Hepatocyte (in vitro differentiated cells): ENCODE measurements at regions not wholly inside any gene's neighbourhood (a gene's known extent, or its start where the extent isn't known, plus 50 kb on each side); places are given as distances from the start of the nearest gene placed in this dataset.

Experiments used
- DNase-seq: peaks from one replicate; pipeline ENCODE4 v3.0.0-alpha.2; 2016; ENCODE audit warnings: low spot score
- H2AFZ ChIP-seq: fragments of 200-600 bp; sonication (generic); 2 replicates; pipeline ENCODE4 v1.6.0; 2016; ENCODE audit warnings: antibody characterized with exemption, mild to moderate bottlenecking
- H3K27ac ChIP-seq: fragments of 200-600 bp; sonication (generic); 2 replicates; pipeline ENCODE4 v1.5.1; 2016; ENCODE audit warnings: mild to moderate bottlenecking
- H3K27me3 ChIP-seq: fragments of 200-600 bp; sonication (generic); 2 replicates; pipeline ENCODE4 v1.6.1; 2016
- H3K36me3 ChIP-seq: fragments of 200-600 bp; sonication (generic); replicated peaks from 2 replicates; pipeline ENCODE4 v1.5.1; 2016; ENCODE audit warnings: low read depth; ENCODE audit not compliant: insufficient read depth
- H3K4me1 ChIP-seq: fragments of 200-600 bp; sonication (generic); 2 replicates; pipeline ENCODE4 v1.5.1; 2016; ENCODE audit warnings: mild to moderate bottlenecking, moderate library complexity; ENCODE audit not compliant: insufficient read depth
- H3K4me2 ChIP-seq: fragments of 200-600 bp; sonication (generic); 2 replicates; pipeline ENCODE4 v1.6.0; 2016
- H3K4me3 ChIP-seq: fragments of 200-600 bp; sonication (generic); 2 replicates; pipeline ENCODE4 v1.5.1; 2016; ENCODE audit warnings: mild to moderate bottlenecking
- H3K79me2 ChIP-seq: fragments of 200-600 bp; sonication (generic); 2 replicates; pipeline ENCODE4 v1.6.0; 2017; ENCODE audit warnings: mild to moderate bottlenecking
- H3K9me2 ChIP-seq: fragments of 200-600 bp; sonication (generic); replicated peaks from 2 replicates; pipeline ENCODE4 v1.6.0; 2017; ENCODE audit warnings: mild to moderate bottlenecking; ENCODE audit not compliant: insufficient read depth
- H3K9me3 ChIP-seq: fragments of 200-600 bp; sonication (generic); 2 replicates; pipeline ENCODE4 v1.5.1; 2016; ENCODE audit warnings: low read depth, mild to moderate bottlenecking
- H4K20me1 ChIP-seq: fragments of 200-600 bp; sonication (generic); 2 replicates; pipeline ENCODE4 v1.6.0; 2016; ENCODE audit warnings: mild to moderate bottlenecking; ENCODE audit not compliant: insufficient read depth, poor library complexity, severe bottlenecking
- EZH2 ChIP-seq: fragments of 200-600 bp; sonication (generic); IDR thresholded peaks from 2 replicates; pipeline ENCODE4 v1.6.1; 2016; ENCODE audit warnings: antibody characterized with exemption, mild to moderate bottlenecking, borderline replicate concordance
- EZH2phosphoT487 ChIP-seq: fragments of 200-600 bp; sonication (generic); IDR thresholded peaks from one replicate; pipeline ENCODE4 v1.6.1; 2018; ENCODE audit warnings: antibody characterized with exemption, mild to moderate bottlenecking, low read depth, moderate library complexity; ENCODE audit not compliant: unreplicated experiment, severe bottlenecking
- WGBS: methylation state at CpG from one replicate; pipeline ENCODE4 v1.1.6; 2016; ENCODE audit warnings: low lambda C conversion rate; ENCODE audit errors: missing lambda C conversion rate; 5-methylcytosine and 5-hydroxymethylcytosine counted together
- TF ChIP-seq, protein P1 (sequence below): fragments of 200-600 bp; sonication (generic); IDR thresholded peaks from 2 replicates; pipeline ENCODE4 v1.5.1; 2016; ENCODE audit warnings: antibody characterized with exemption, mild to moderate bottlenecking; ENCODE audit not compliant: poor library complexity

DNA sequence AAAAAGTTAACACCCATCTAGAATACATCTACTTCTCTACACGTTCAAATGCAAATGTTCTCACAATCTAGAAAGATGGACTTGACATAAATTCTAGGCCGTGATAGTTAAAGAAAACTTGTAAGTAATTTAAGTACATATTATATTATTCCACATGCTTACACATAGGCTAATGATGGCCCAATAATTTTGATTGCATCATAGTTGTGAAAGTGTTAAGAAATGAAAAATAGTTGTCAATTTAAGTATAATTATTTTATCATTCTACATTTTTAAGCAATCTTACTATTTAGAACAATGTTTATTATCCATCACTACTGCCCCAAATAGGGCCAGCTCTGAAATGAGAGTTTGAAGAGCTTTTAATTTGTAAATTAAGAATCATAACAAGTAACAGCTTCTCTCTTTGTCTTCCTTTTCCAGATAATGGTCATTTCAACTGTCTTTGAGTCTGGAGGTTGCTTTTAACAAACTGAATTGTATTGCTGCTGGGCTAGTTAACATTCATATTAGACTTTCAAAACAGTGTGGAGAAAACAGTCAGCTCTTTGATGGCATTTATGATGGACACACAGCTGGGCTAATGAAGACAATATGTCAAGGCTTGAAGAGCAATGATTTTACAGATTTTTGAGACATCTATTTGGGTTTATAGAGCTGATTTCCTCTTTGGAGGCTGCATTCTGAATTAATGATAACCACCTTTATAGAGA lies 246.1 kb upstream of the KCNH8 start:
- Histone ChIP-seq H3K4me3 (no peak overlapping the region), H3K36me3 (no peaks in the 10 kb centered on the region), H3K27ac (no peak overlapping the region), H4K20me1 (no peaks in the 10 kb centered on the region), H3K79me2 (no peaks in the 10 kb centered on the region), H3K4me1 (no peaks in the 10 kb centered on the region), H3K9me3 (no peaks in the 10 kb centered on the region), H3K4me2 (no peak overlapping the region), H3K27me3 (no peaks in the 10 kb centered on the region), H3K9me2 (no peaks in the 10 kb centered on the region), H2AFZ (no peak overlapping the region)
- DNase-seq: no peak
- 85% methylated on average over 2 of the region's 2 CpGs for WGBS
- TF ChIP-seq, protein P1, sequence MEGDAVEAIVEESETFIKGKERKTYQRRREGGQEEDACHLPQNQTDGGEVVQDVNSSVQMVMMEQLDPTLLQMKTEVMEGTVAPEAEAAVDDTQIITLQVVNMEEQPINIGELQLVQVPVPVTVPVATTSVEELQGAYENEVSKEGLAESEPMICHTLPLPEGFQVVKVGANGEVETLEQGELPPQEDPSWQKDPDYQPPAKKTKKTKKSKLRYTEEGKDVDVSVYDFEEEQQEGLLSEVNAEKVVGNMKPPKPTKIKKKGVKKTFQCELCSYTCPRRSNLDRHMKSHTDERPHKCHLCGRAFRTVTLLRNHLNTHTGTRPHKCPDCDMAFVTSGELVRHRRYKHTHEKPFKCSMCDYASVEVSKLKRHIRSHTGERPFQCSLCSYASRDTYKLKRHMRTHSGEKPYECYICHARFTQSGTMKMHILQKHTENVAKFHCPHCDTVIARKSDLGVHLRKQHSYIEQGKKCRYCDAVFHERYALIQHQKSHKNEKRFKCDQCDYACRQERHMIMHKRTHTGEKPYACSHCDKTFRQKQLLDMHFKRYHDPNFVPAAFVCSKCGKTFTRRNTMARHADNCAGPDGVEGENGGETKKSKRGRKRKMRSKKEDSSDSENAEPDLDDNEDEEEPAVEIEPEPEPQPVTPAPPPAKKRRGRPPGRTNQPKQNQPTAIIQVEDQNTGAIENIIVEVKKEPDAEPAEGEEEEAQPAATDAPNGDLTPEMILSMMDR: no peak
- TF ChIP-seq EZH2phosphoT487: no peak
- no peak for TF ChIP-seq EZH2

DNA sequence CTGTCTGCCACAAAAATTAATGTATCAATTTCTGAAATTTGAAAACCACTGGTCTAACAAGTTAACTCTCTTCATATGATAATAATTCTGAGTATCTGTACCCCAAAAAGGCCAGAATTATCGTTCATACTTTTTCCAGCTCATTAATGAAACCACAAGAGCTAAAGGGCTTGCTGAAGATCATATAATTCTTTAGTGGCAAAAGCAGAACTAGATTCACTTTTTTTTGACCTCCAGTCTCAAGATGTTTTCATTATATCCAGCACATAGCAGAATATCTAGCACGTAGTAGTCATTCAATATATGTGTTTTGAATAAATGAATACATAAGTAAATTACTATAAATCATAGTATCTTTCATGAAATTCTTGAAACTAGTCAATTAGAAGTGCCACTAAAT lies 246.7 kb upstream of the KCNH8 start:
- H3K27ac ChIP-seq: no peak overlapping the region
- no peaks in the 10 kb centered on the region for H3K9me3 ChIP-seq
- H3K36me3 ChIP-seq: no peaks in the 10 kb centered on the region
- TF ChIP-seq EZH2phosphoT487: no peak
- TF ChIP-seq, protein P1: no peak
- no peak for TF ChIP-seq EZH2
- 82% methylated on average over 2 of the region's 2 CpGs for WGBS
- no peaks in the 10 kb centered on the region for H3K9me2 ChIP-seq
- H3K79me2 ChIP-seq: no peaks in the 10 kb centered on the region
- H4K20me1 ChIP-seq: no peaks in the 10 kb centered on the region
- no peak overlapping the region for H2AFZ ChIP-seq
- H3K4me1 ChIP-seq: no peaks in the 10 kb centered on the region
- H3K4me3 ChIP-seq: no peak overlapping the region
- H3K4me2 ChIP-seq: no peak overlapping the region
- no peaks in the 10 kb centered on the region for H3K27me3 ChIP-seq
- no peak for DNase-seq

DNA sequence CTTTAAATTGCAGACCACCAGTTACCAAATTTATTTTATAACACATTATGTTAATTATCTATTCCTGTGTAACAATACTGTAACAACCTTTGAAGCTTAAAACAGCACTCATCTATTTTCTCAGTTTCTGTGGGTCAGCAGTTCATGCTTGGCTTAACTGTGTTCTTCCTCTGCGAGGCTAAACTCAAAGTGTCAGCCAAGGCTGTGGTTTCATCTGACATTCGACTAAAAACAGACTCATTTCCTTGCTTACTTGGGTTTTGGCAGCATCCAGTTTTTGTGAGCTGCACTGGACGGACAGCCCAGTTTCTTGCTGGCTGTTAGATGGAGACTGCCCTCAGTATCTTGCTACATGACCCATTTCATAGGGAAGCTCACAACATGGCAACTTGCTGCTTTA lies 247.3 kb upstream of the KCNH8 start:
- no peaks in the 10 kb centered on the region for H3K9me3 ChIP-seq
- TF ChIP-seq, protein P1: no peak
- TF ChIP-seq EZH2: no peak
- no peak for TF ChIP-seq EZH2phosphoT487

More for the DNA sequence above, 247.3 kb upstream of the KCNH8 start:
- DNase-seq: peak; percentile 10
- H3K4me3 ChIP-seq: no peak overlapping the region
- H2AFZ ChIP-seq: no peak overlapping the region
- H3K4me2 ChIP-seq: no peak overlapping the region
- no peaks in the 10 kb centered on the region for H3K4me1 ChIP-seq
- 46% methylated on average over 3 of the region's 3 CpGs for WGBS
- no peaks in the 10 kb centered on the region for H3K27me3 ChIP-seq
- H3K36me3 ChIP-seq: no peaks in the 10 kb centered on the region
- H3K79me2 ChIP-seq: no peaks in the 10 kb centered on the region
- no peaks in the 10 kb centered on the region for H4K20me1 ChIP-seq
- H3K27ac ChIP-seq: no peak overlapping the region
- H3K9me2 ChIP-seq: no peaks in the 10 kb centered on the region
